PFSK-1 (cell line): ENCODE measurements at regions not wholly inside any gene's neighbourhood (a gene's known extent, or its start where the extent isn't known, plus 50 kb on each side); places are given as distances from the start of the nearest gene placed in this dataset.

Experiments used
- POLR2AphosphoS5 ChIP-seq: IDR thresholded peaks from 2 replicates; pipeline ENCODE4 v1.6.1; 2012; ENCODE audit warnings: low read depth, mild to moderate bottlenecking, control low read depth, low read length, moderate library complexity
- REST ChIP-seq, 2 experiments: IDR thresholded peaks; 2 replicates each; pipeline versions ENCODE4 v1.6.1 to v1.8.0; 2011 to 2012; ENCODE audit warnings: low read depth in 2 of 2, low read length in 2 of 2, control low read depth in 1 of 2, inconsistent platforms in 1 of 2, mild to moderate bottlenecking in 1 of 2, moderate library complexity in 1 of 2; ENCODE audit not compliant: insufficient read depth in 1 of 2
- TAF1 ChIP-seq: IDR thresholded peaks from 2 replicates; pipeline ENCODE4 v1.6.1; 2012; ENCODE audit warnings: low read length, control low read depth, borderline replicate concordance; ENCODE audit not compliant: insufficient read depth

DNA sequence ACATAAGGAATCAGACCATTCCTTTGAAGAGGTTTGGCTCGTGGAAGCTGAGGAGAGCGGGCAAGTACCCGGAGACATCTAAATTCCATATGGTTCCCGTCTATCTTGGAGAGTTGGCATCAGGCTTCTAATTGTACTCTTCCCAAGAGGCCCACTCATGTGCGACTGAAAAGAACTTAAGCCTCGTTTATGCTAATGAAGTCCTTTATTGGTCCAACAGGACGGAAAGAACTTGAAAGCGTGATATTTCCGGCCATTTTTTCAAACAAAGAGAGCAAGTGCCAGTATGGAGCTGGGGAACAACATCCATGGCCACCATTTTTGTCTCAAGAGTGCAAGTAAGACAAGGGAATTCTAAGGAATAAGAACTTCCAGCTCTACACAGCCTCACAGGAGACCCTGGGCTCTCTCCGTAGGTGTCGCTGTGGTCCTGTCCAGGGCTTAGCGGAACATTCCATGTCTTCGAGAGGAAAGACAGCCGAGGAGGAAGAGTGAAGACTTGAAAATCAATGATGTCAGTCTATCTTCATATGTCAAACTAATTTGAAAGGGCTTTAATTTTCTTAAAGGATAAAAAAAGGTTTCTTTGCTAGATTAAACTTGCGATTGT, 566.0 kb upstream of the PSMD7 start:
- TF ChIP-seq TAF1 (no peak), POLR2AphosphoS5 (no peak), REST (IDR thresholded peaks at IDR 0.05; ENCODE audit: insufficient read depth in 1 of 2, low read depth in 2 of 2, low read length in 2 of 2) (no peak)
